ENCODE measurements at regions not wholly inside any gene's neighbourhood (a gene's known extent, or its start where the extent isn't known, plus 50 kb on each side); places are given as distances from the start of the nearest gene placed in this dataset.

DNA sequence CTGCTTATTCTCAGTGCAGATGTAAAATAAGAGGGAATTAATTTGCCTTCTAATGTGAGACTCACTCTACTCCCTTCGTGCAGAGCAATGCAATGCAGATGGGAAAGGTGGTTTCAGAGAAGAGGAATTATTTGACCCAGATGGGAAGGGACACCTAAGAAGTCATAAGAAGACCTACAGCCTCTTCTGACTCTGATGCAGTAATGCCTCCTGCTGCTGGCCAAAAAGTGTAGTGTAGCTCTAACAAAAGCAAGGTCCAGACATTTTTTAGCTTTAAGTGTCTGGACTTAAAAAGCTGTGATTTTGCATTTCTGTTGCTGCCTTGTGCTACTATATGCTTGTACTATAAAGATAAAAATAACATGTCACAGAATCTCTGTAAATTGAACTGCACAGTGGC is 501.4 kb downstream of the TTLL7 start:
- Histone ChIP-seq H3K79me2 (ENCODE audit: control insufficient read depth, low read length) (no peaks in the 10 kb centered on the region), H3K9me2 (replicated peaks; ENCODE audit: control insufficient read depth, low read length) (no peaks in the 10 kb centered on the region), H3K4me1 (ENCODE audit: control insufficient read depth, low read length) (peaks cover 19% of the 10 kb centered on the region), H3K4me2 (ENCODE audit: low read length) (no peak overlapping the region), H3F3A (ENCODE audit: control insufficient read depth, insufficient read depth) (no peaks in the 10 kb centered on the region), H3K36me3 (ENCODE audit: control insufficient read depth, low read length) (no peaks in the 10 kb centered on the region), H3K27me3 (ENCODE audit: control insufficient read depth, low read length) (no peaks in the 10 kb centered on the region), H3K4me3 (ENCODE audit: low read length) (no peak overlapping the region), H4K20me1 (ENCODE audit: control insufficient read depth, insufficient read depth, low read depth, low read length) (no peaks in the 10 kb centered on the region), H3K9me3 (ENCODE audit: control insufficient read depth, insufficient read depth, low read length) (no peaks in the 10 kb centered on the region), H3K27ac (ENCODE audit: low read depth, low read length) (no peak overlapping the region)
- TF ChIP-seq, protein P1, sequence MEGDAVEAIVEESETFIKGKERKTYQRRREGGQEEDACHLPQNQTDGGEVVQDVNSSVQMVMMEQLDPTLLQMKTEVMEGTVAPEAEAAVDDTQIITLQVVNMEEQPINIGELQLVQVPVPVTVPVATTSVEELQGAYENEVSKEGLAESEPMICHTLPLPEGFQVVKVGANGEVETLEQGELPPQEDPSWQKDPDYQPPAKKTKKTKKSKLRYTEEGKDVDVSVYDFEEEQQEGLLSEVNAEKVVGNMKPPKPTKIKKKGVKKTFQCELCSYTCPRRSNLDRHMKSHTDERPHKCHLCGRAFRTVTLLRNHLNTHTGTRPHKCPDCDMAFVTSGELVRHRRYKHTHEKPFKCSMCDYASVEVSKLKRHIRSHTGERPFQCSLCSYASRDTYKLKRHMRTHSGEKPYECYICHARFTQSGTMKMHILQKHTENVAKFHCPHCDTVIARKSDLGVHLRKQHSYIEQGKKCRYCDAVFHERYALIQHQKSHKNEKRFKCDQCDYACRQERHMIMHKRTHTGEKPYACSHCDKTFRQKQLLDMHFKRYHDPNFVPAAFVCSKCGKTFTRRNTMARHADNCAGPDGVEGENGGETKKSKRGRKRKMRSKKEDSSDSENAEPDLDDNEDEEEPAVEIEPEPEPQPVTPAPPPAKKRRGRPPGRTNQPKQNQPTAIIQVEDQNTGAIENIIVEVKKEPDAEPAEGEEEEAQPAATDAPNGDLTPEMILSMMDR (IDR thresholded peaks at IDR 0.05; ENCODE audit: low read depth, low read length, poor library complexity, severe bottlenecking): no peak
- TF ChIP-seq EZH2phosphoT487 (IDR thresholded peaks at IDR 0.05; ENCODE audit: borderline replicate concordance, low read length): no peak

DNA sequence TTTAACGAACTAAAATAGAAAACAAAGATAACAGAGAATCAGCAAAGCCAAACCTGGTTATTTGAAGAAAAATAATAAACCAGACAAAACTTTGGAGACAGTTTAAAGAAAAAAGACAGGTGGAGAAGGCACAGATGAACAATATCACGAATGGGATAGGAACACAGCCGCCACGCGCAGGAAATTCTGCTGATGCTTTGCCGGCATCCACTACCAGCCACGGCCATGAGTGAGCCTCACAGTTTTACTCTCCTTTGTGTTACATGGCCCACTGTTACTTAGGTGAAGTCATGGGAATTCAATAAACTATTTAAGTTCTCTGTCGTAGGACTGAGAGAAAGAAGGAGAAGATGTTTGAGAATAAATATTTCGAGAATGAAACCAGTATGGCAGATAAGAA is 503.4 kb downstream of the TTLL7 start:
- Histone ChIP-seq H4K20me1 (ENCODE audit: control insufficient read depth, insufficient read depth, low read depth, low read length) (no peaks in the 10 kb centered on the region), H3K4me2 (ENCODE audit: low read length) (no peak overlapping the region), H3K36me3 (ENCODE audit: control insufficient read depth, low read length) (no peaks in the 10 kb centered on the region), H3K27ac (ENCODE audit: low read depth, low read length) (no peak overlapping the region), H3K4me1 (ENCODE audit: control insufficient read depth, low read length) (peaks cover 14% of the 10 kb centered on the region), H3K79me2 (ENCODE audit: control insufficient read depth, low read length) (no peaks in the 10 kb centered on the region), H3K4me3 (ENCODE audit: low read length) (no peak overlapping the region), H3K9me2 (replicated peaks; ENCODE audit: control insufficient read depth, low read length) (no peaks in the 10 kb centered on the region), H3K9me3 (ENCODE audit: control insufficient read depth, insufficient read depth, low read length) (no peaks in the 10 kb centered on the region), H3F3A (ENCODE audit: control insufficient read depth, insufficient read depth) (no peaks in the 10 kb centered on the region), H3K27me3 (ENCODE audit: control insufficient read depth, low read length) (no peaks in the 10 kb centered on the region)
- no peak for TF ChIP-seq EZH2phosphoT487 (IDR thresholded peaks at IDR 0.05; ENCODE audit: borderline replicate concordance, low read length)
- TF ChIP-seq, protein P1 (IDR thresholded peaks at IDR 0.05; ENCODE audit: low read depth, low read length, poor library complexity, severe bottlenecking): no peak

DNA sequence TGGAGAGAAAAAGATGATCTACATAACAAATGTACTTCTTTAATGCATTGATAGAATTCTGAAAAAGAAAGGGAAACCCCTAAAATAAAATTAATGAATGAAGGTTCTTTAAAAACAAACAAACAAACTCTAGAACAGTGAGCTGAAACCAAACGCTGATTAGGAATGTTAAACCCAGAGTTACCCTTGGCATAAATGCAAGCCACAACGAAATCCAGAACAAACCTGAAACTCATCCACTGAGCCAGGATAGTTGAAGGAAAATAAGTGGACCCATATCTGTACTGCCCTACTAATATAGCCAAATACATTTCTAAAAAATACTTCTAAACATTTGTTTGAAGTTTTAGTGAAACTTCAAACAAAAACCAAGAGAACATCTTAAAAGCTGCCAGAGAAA is 505.3 kb downstream of the TTLL7 start:
- Histone ChIP-seq H3K27me3 (ENCODE audit: control insufficient read depth, low read length) (no peaks in the 10 kb centered on the region), H3K27ac (ENCODE audit: low read depth, low read length) (no peak overlapping the region), H3F3A (ENCODE audit: control insufficient read depth, insufficient read depth) (no peaks in the 10 kb centered on the region), H3K4me2 (ENCODE audit: low read length) (no peak overlapping the region), H3K9me2 (replicated peaks; ENCODE audit: control insufficient read depth, low read length) (no peaks in the 10 kb centered on the region), H3K79me2 (ENCODE audit: control insufficient read depth, low read length) (no peaks in the 10 kb centered on the region), H3K4me3 (ENCODE audit: low read length) (no peak overlapping the region), H3K4me1 (ENCODE audit: control insufficient read depth, low read length) (peaks cover 5% of the 10 kb centered on the region), H3K9me3 (ENCODE audit: control insufficient read depth, insufficient read depth, low read length) (no peaks in the 10 kb centered on the region), H4K20me1 (ENCODE audit: control insufficient read depth, insufficient read depth, low read depth, low read length) (no peaks in the 10 kb centered on the region), H3K36me3 (ENCODE audit: control insufficient read depth, low read length) (no peaks in the 10 kb centered on the region)
- TF ChIP-seq EZH2phosphoT487 (IDR thresholded peaks at IDR 0.05; ENCODE audit: borderline replicate concordance, low read length): no peak
- TF ChIP-seq, protein P1 (IDR thresholded peaks at IDR 0.05; ENCODE audit: low read depth, low read length, poor library complexity, severe bottlenecking): no peak

DNA sequence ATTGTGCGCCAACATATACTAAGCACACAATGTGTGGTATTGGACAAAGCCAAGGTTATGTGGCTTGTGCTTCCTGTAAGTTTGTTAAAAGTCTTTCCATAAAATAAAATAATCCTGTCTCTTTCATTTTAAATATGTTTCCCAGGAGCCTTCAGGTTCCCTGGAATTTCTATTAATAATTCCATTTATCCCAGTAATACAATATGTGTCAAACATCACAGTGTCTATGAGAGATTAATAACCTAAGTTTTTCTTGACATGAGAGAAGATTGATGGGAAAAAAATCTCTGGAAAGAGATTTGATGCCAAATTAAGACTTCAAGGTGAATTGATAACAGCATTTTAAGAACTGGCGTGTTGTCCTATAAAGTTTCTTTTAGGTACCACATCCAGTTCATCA is 507.0 kb downstream of the TTLL7 start:
- no peak for TF ChIP-seq EZH2phosphoT487 (IDR thresholded peaks at IDR 0.05; ENCODE audit: borderline replicate concordance, low read length)
- TF ChIP-seq, protein P1 (IDR thresholded peaks at IDR 0.05; ENCODE audit: low read depth, low read length, poor library complexity, severe bottlenecking): no peak
- Histone ChIP-seq H3K4me1 (ENCODE audit: control insufficient read depth, low read length) (peaks cover under 1% of the 10 kb centered on the region), H3K79me2 (ENCODE audit: control insufficient read depth, low read length) (no peaks in the 10 kb centered on the region), H4K20me1 (ENCODE audit: control insufficient read depth, insufficient read depth, low read depth, low read length) (no peaks in the 10 kb centered on the region), H3K9me3 (ENCODE audit: control insufficient read depth, insufficient read depth, low read length) (no peaks in the 10 kb centered on the region), H3K27ac (ENCODE audit: low read depth, low read length) (no peak overlapping the region), H3K4me2 (ENCODE audit: low read length) (no peak overlapping the region), H3K9me2 (replicated peaks; ENCODE audit: control insufficient read depth, low read length) (no peaks in the 10 kb centered on the region), H3K4me3 (ENCODE audit: low read length) (no peak overlapping the region), H3K36me3 (ENCODE audit: control insufficient read depth, low read length) (no peaks in the 10 kb centered on the region), H3F3A (ENCODE audit: control insufficient read depth, insufficient read depth) (no peaks in the 10 kb centered on the region), H3K27me3 (ENCODE audit: control insufficient read depth, low read length) (no peaks in the 10 kb centered on the region)
